ENCODE measurements at regions not wholly inside any gene's neighbourhood (a gene's known extent, or its start where the extent isn't known, plus 50 kb on each side); places are given as distances from the start of the nearest gene placed in this dataset.

DNA sequence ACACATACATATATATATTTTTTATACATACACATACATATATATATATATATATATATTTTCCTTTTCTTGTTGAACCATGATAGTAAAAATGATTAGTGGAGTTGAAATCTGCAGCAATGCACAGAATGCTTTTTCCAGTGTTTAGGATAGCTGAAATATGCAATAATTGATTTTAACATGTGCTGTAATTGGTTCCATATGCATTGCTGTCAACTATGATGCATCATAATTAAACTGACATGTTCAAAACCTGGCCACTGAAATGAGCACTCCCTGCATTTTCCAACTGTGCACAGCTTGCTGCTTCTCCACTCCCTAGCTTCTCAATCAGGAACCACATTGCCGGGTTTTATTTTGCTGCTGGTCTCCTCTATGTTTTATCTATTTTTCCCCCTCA lies 358.3 kb downstream of the PAX1 start:
- TF ChIP-seq, protein P1, sequence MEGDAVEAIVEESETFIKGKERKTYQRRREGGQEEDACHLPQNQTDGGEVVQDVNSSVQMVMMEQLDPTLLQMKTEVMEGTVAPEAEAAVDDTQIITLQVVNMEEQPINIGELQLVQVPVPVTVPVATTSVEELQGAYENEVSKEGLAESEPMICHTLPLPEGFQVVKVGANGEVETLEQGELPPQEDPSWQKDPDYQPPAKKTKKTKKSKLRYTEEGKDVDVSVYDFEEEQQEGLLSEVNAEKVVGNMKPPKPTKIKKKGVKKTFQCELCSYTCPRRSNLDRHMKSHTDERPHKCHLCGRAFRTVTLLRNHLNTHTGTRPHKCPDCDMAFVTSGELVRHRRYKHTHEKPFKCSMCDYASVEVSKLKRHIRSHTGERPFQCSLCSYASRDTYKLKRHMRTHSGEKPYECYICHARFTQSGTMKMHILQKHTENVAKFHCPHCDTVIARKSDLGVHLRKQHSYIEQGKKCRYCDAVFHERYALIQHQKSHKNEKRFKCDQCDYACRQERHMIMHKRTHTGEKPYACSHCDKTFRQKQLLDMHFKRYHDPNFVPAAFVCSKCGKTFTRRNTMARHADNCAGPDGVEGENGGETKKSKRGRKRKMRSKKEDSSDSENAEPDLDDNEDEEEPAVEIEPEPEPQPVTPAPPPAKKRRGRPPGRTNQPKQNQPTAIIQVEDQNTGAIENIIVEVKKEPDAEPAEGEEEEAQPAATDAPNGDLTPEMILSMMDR (IDR thresholded peaks at IDR 0.05): no peak
- TF ChIP-seq POLR2A (IDR thresholded peaks at IDR 0.05): no peak

Data from vagina (tissue), 2 donors.